Mucosa of descending colon (tissue), 3 donors: ENCODE measurements at regions not wholly inside any gene's neighbourhood (a gene's known extent, or its start where the extent isn't known, plus 50 kb on each side); places are given as distances from the start of the nearest gene placed in this dataset.

ENCODE experiments used
- ATAC-seq: fragments of 200-7000 bp; cut with Tn5 transposase; one replicate; pipeline ENCODE4 v1.9.1; 2020; ENCODE audit warnings: mild to moderate bottlenecking, moderate library complexity
- DNase-seq, 3 donors: peaks; one replicate each; pipeline ENCODE4 v3.0.0-alpha.2; 2020
- H3K36me3 ChIP-seq: fragments of 200-600 bp; one replicate; pipeline ENCODE4 v1.8.0; 2021; ENCODE audit warnings: low read depth, mild to moderate bottlenecking
- H3K4me1 ChIP-seq: fragments of 200-600 bp; one replicate; pipeline ENCODE4 v1.8.0; 2021; ENCODE audit warnings: low read depth, mild to moderate bottlenecking
- H3K4me3 ChIP-seq: fragments of 200-600 bp; one replicate; pipeline ENCODE4 v1.8.0; 2021; ENCODE audit warnings: mild to moderate bottlenecking
- H3K9me3 ChIP-seq: fragments of 200-600 bp; one replicate; pipeline ENCODE4 v1.8.0; 2021; ENCODE audit warnings: mild to moderate bottlenecking
- CTCF ChIP-seq: fragments of 200-600 bp; IDR thresholded peaks from one replicate; pipeline ENCODE4 v1.8.0; 2022; ENCODE audit warnings: antibody characterized with exemption, mild to moderate bottlenecking
- intact Hi-C, 2 donors: fragments of 100-400 bp; cut with DNase I in 1 of 2; cut with micrococcal nuclease in 1 of 2; formaldehyde crosslinking; loops; one replicate each; pipeline versions ENCODE4 v1.11.0 to v1.11.1; 2022; cut with DNase I, micrococcal nuclease
- donor health status: DM: no; HTN: no; CAD: no; lungs with moderate emphysema.
- donor health status: DM: no; HTN: no; CAD: no.
- donor health status: DM: no; HTN: yes; CAD: no.

GRCh38 chr17:55909776-55910175, 158.9 kb downstream of the PCTP start:
- Histone ChIP-seq H3K36me3 (no peaks in the 10 kb centered on the region), H3K9me3 (no peaks in the 10 kb centered on the region), H3K4me1 (no peaks in the 10 kb centered on the region), H3K4me3 (no peak overlapping the region)
- ATAC-seq (no peak), DNase-seq (no peak)
- no peak for TF ChIP-seq CTCF
- intact Hi-C loops: no loop called here

- ATAC-seq: no peak
Measured at GRCh38 chr17:55911186-55911585, 160.3 kb downstream of the PCTP start.

GRCh38 chr17:55925440-55925839, 174.6 kb downstream of the PCTP start:
- Histone ChIP-seq H3K9me3 (no peaks in the 10 kb centered on the region), H3K4me1 (no peaks in the 10 kb centered on the region), H3K36me3 (no peaks in the 10 kb centered on the region), H3K4me3 (no peak overlapping the region)
- TF ChIP-seq CTCF: no peak
- ATAC-seq (no peak), DNase-seq (no peak)
- intact Hi-C loops: no loop called here

More at GRCh38 chr17:55911186-55911585, 160.3 kb downstream of the PCTP start:
- Histone ChIP-seq H3K4me1 (no peaks in the 10 kb centered on the region), H3K36me3 (no peaks in the 10 kb centered on the region), H3K4me3 (no peak overlapping the region), H3K9me3 (no peaks in the 10 kb centered on the region)
- no peak for DNase-seq
- no peak for TF ChIP-seq CTCF
- intact Hi-C loops: no loop called here

GRCh38 chr17:55926276-55926990, 175.6 kb downstream of the PCTP start:
- Histone ChIP-seq H3K4me3 (no peak overlapping the region), H3K9me3 (no peaks in the 10 kb centered on the region), H3K4me1 (no peaks in the 10 kb centered on the region), H3K36me3 (no peaks in the 10 kb centered on the region)
- TF ChIP-seq CTCF: no peak
- ATAC-seq (no peak), DNase-seq (no peak)
- intact Hi-C loops: no loop called here

- no peak for ATAC-seq
- no peaks in the 10 kb centered on the region for H3K9me3 ChIP-seq
- TF ChIP-seq CTCF: no peak
Measured at GRCh38 chr17:55930291-55930809, 179.5 kb downstream of the PCTP start.

More at GRCh38 chr17:55930291-55930809, 179.5 kb downstream of the PCTP start:
- intact Hi-C loops: no loop called here
- Histone ChIP-seq H3K4me1 (no peaks in the 10 kb centered on the region), H3K36me3 (no peaks in the 10 kb centered on the region), H3K4me3 (no peak overlapping the region)
- DNase-seq: no peak
